ENCODE measurements at regions not wholly inside any gene's neighbourhood (a gene's known extent, or its start where the extent isn't known, plus 50 kb on each side); places are given as distances from the start of the nearest gene placed in this dataset.

- Histone ChIP-seq H3K4me3 (ENCODE audit: low read depth, low read length) (no peak overlapping the region), H3K27me3 (ENCODE audit: control insufficient read depth, insufficient read depth, low read length) (no peaks in the 10 kb centered on the region), H3K27ac (ENCODE audit: low read depth, low read length) (no peak overlapping the region), H3K9me3 (ENCODE audit: control insufficient read depth, insufficient read depth, low read length) (no peaks in the 10 kb centered on the region)
- POLR2A ChIA-PET: no interaction called here
- CTCF ChIA-PET: no interaction called here
- TF ChIP-seq CTCF (IDR thresholded peaks at IDR 0.05; ENCODE audit: low read depth, low read length): no peak
- DNase-seq (ENCODE audit: low read depth, low spot score): no peak
These were observed 507.8 kb upstream of the USP24 start for GRCh38 chr1:55723001-55723400.

- Histone ChIP-seq H3K9me3 (ENCODE audit: control insufficient read depth, insufficient read depth, low read length) (no peaks in the 10 kb centered on the region), H3K27me3 (ENCODE audit: control insufficient read depth, insufficient read depth, low read length) (no peaks in the 10 kb centered on the region), H3K27ac (ENCODE audit: low read depth, low read length) (peak overlapping the region; percentile 97), H3K4me3 (ENCODE audit: low read depth, low read length) (no peak overlapping the region)
- ChIA-PET POLR2A (interaction anchor here (0.5 to 1.0 kb wide), 2 partner anchors 21 to 126 kb away, joined by 3 to 4 read pairs; no protein-coding TSS in a partner anchor), CTCF (interaction anchor here (0.6 to 1.0 kb wide), 2 partner anchors 859 to 864 kb away, joined by 3 to 4 read pairs; partner anchors contain the start of gene PLPP3)
- TF ChIP-seq CTCF (IDR thresholded peaks at IDR 0.05; ENCODE audit: low read depth, low read length): no peak
- no peak for DNase-seq (ENCODE audit: low read depth, low spot score)
These were observed 505.1 kb upstream of the USP24 start for GRCh38 chr1:55720261-55720660.

- ChIA-PET CTCF (interaction anchor here (0.7 to 1.0 kb wide), 2 partner anchors 50 to 381 kb away, joined by 3 read pairs; no protein-coding TSS in a partner anchor), POLR2A (interaction anchor here (0.6 to 3.4 kb wide), 12 partner anchors 15 to 785 kb away, joined by 3 to 35 read pairs (median 4); no protein-coding TSS in a partner anchor)
- no peak overlapping the region for H3K4me3 ChIP-seq (ENCODE audit: low read depth, low read length)
- no peaks in the 10 kb centered on the region for H3K9me3 ChIP-seq (ENCODE audit: control insufficient read depth, insufficient read depth, low read length)
- peak; percentile 99 for DNase-seq (ENCODE audit: low read depth, low spot score)
- 0 out of 2 replicates have a peak, but pooled peaks have one; percentile 32 for TF ChIP-seq CTCF (IDR thresholded peaks at IDR 0.05; ENCODE audit: low read depth, low read length)
- H3K27me3 ChIP-seq (ENCODE audit: control insufficient read depth, insufficient read depth, low read length): no peaks in the 10 kb centered on the region
- peak overlapping the region; percentile 97 for H3K27ac ChIP-seq (ENCODE audit: low read depth, low read length)
These were observed 503.9 kb upstream of the USP24 start for GRCh38 chr1:55718758-55719671.

GRCh38 chr1:55717111-55717510, 501.9 kb upstream of the USP24 start:
- Histone ChIP-seq H3K9me3 (ENCODE audit: control insufficient read depth, insufficient read depth, low read length) (no peaks in the 10 kb centered on the region), H3K27me3 (ENCODE audit: control insufficient read depth, insufficient read depth, low read length) (no peaks in the 10 kb centered on the region), H3K27ac (ENCODE audit: low read depth, low read length) (peak overlapping the region; percentile 89), H3K4me3 (ENCODE audit: low read depth, low read length) (no peak overlapping the region)
- ChIA-PET POLR2A (interaction anchor here (0.7 to 3.4 kb wide), 4 partner anchors 13 to 862 kb away, joined by 3 to 35 read pairs (median 4); partner anchors contain the start of gene PLPP3), CTCF (interaction anchor here (0.9 to 1.4 kb wide), 3 partner anchors 238 to 357 kb away, joined by 3 to 4 read pairs (median 3); no protein-coding TSS in a partner anchor)
- TF ChIP-seq CTCF (IDR thresholded peaks at IDR 0.05; ENCODE audit: low read depth, low read length): no peak
- DNase-seq (ENCODE audit: low read depth, low spot score): no peak
